WERI-Rb-1 (cell line): ENCODE measurements at regions not wholly inside any gene's neighbourhood (a gene's known extent, or its start where the extent isn't known, plus 50 kb on each side); places are given as distances from the start of the nearest gene placed in this dataset.

ENCODE experiments used
- DNase-seq: peaks from one replicate; pipeline ENCODE4 v3.0.0-alpha.2; 2020
- H3K27ac ChIP-seq: fragments of 250-450 bp; sonication (Bioruptor Pico); 2 replicates; pipeline ENCODE4 v1.5.1; 2020; ENCODE audit warnings: mild to moderate bottlenecking, moderate library complexity
- H3K27me3 ChIP-seq: fragments of 250-450 bp; sonication (Bioruptor Pico); 2 replicates; pipeline ENCODE4 v1.5.1; 2021; ENCODE audit warnings: mild to moderate bottlenecking, low read depth, moderate library complexity; ENCODE audit not compliant: insufficient read depth, severe bottlenecking
- H3K36me3 ChIP-seq: fragments of 250-450 bp; sonication (Bioruptor Pico); 2 replicates; pipeline ENCODE4 v1.5.1; 2020; ENCODE audit warnings: mild to moderate bottlenecking, moderate library complexity
- H3K4me3 ChIP-seq: 2 replicates; pipeline ENCODE4 v1.5.1; 2011; ENCODE audit warnings: low read depth, mild to moderate bottlenecking, control low read depth, low read length
- H3K9me3 ChIP-seq: fragments of 250-450 bp; sonication (Bioruptor Pico); 2 replicates; pipeline ENCODE4 v1.5.1; 2021; ENCODE audit warnings: mild to moderate bottlenecking, moderate library complexity; ENCODE audit not compliant: severe bottlenecking
- CTCF ChIP-seq: IDR thresholded peaks from 2 replicates; pipeline ENCODE4 v1.5.1; 2011; ENCODE audit warnings: low read depth, mild to moderate bottlenecking, control low read depth, inconsistent platforms, low read length

GRCh38 chr14:101500061-101500460 is 61.2 kb upstream of the DIO3 start:
- H3K27me3 ChIP-seq = peaks cover 7% of the 10 kb centered on the region
- H3K27ac ChIP-seq = no peak overlapping the region
- H3K36me3 ChIP-seq = no peaks in the 10 kb centered on the region
- no peak for DNase-seq
- no peak for TF ChIP-seq CTCF
- no peak overlapping the region for H3K4me3 ChIP-seq
- H3K9me3 ChIP-seq = no peaks in the 10 kb centered on the region

- no peak for DNase-seq
- no peaks in the 10 kb centered on the region for H3K36me3 ChIP-seq
- H3K27ac ChIP-seq = no peak overlapping the region
- no peak for TF ChIP-seq CTCF
- H3K4me3 ChIP-seq = no peak overlapping the region
- peaks cover 7% of the 10 kb centered on the region for H3K27me3 ChIP-seq
- no peaks in the 10 kb centered on the region for H3K9me3 ChIP-seq
Observed at GRCh38 chr14:101500681-101501080, 60.6 kb upstream of the DIO3 start.

GRCh38 chr14:101501341-101501740 is 60.0 kb upstream of the DIO3 start:
- Histone ChIP-seq H3K27ac (no peak overlapping the region), H3K4me3 (no peak overlapping the region), H3K9me3 (no peaks in the 10 kb centered on the region), H3K27me3 (peaks cover 7% of the 10 kb centered on the region), H3K36me3 (no peaks in the 10 kb centered on the region)
- no peak for TF ChIP-seq CTCF
- DNase-seq = no peak

- no peak overlapping the region for H3K27ac ChIP-seq
- no peak for DNase-seq
- no peaks in the 10 kb centered on the region for H3K9me3 ChIP-seq
- no peaks in the 10 kb centered on the region for H3K36me3 ChIP-seq
- H3K4me3 ChIP-seq = no peak overlapping the region
- TF ChIP-seq CTCF = no peak
- peaks cover 7% of the 10 kb centered on the region for H3K27me3 ChIP-seq
Observed at GRCh38 chr14:101501858-101502615, 59.3 kb upstream of the DIO3 start.

- Histone ChIP-seq H3K27me3 (peaks cover 7% of the 10 kb centered on the region), H3K36me3 (no peaks in the 10 kb centered on the region), H3K9me3 (no peaks in the 10 kb centered on the region), H3K4me3 (no peak overlapping the region), H3K27ac (no peak overlapping the region)
- TF ChIP-seq CTCF = no peak
- DNase-seq = no peak
Observed at GRCh38 chr14:101502761-101503392, 58.4 kb upstream of the DIO3 start.
